ENCODE measurements at regions not wholly inside any gene's neighbourhood (a gene's known extent, or its start where the extent isn't known, plus 50 kb on each side); places are given as distances from the start of the nearest gene placed in this dataset.

DNA sequence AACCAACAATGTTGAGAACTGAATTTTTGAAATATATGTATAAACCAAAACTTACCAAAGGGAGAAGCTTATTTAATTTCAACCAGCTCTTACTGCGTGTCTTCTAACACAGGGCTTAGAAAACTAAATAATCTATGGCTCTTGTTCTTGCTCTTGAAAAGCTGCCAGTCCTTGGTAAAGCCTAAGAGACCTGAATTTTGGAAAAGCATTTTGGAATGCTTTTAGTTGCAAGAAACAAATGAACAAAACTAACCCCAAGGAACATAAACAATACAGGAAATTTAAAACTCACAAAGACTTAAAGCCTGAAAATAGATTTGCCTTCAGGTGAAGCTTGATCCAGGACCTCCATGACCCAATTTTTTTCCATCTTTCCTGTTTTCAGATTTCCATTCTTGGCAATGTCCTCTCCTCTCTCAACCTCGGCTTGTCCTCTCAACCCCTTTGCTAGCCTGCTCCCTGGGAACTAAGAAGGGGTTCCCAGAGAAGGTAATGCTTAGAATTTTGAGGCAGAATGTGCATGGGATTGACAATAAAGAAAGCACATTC, 169.8 kb upstream of the NCK2 start (continued):
- TF ChIP-seq EZH2 (IDR thresholded peaks at IDR 0.05; ENCODE audit: borderline replicate concordance, insufficient read depth, low read length, poor library complexity, severe bottlenecking) (no peak), POLR2AphosphoS5 (IDR thresholded peaks at IDR 0.05) (no peak), RAD21 (conservative IDR thresholded peaks at IDR 0.05) (no peak), SMC3 (conservative IDR thresholded peaks at IDR 0.05; ENCODE audit: poor library complexity) (no peak), TAF1 (IDR thresholded peaks at IDR 0.05; ENCODE audit: low read depth) (no peak)

- Histone ChIP-seq H3K36me3 (ENCODE audit: insufficient read depth, low read length) (no peaks in the 10 kb centered on the region), H3K27ac (ENCODE audit: low read length) (no peak overlapping the region), H3K9me3 (ENCODE audit: low read length) (no peaks in the 10 kb centered on the region), H3K4me3 (ENCODE audit: low read length) (no peak overlapping the region), H3K9ac (ENCODE audit: low read length) (no peak overlapping the region), H3K9me2 (ENCODE audit: insufficient read depth, low read length) (no peaks in the 10 kb centered on the region), H3K4me2 (ENCODE audit: low read length) (no peak overlapping the region), H3K79me2 (replicated peaks; ENCODE audit: insufficient read depth, low read length) (no peaks in the 10 kb centered on the region), H4K20me1 (ENCODE audit: insufficient read depth) (no peaks in the 10 kb centered on the region), H3F3A (ENCODE audit: insufficient read depth, low read length, poor library complexity, severe bottlenecking) (no peaks in the 10 kb centered on the region), H2AFZ (ENCODE audit: low read depth, low read length) (no peak overlapping the region), H3K27me3 (ENCODE audit: insufficient read depth, low read depth, low read length) (no peaks in the 10 kb centered on the region)
- TF ChIP-seq MXI1 (conservative IDR thresholded peaks at IDR 0.05; ENCODE audit: poor library complexity, severe bottlenecking) (no peak), TAF1 (IDR thresholded peaks at IDR 0.05; ENCODE audit: low read depth) (no peak), CTCF (IDR thresholded peaks at IDR 0.05; ENCODE audit: poor library complexity, severe bottlenecking) (no peak)
Observed at GRCh38 chr2:105573910-105574655, 170.6 kb upstream of the NCK2 start.

DNA sequence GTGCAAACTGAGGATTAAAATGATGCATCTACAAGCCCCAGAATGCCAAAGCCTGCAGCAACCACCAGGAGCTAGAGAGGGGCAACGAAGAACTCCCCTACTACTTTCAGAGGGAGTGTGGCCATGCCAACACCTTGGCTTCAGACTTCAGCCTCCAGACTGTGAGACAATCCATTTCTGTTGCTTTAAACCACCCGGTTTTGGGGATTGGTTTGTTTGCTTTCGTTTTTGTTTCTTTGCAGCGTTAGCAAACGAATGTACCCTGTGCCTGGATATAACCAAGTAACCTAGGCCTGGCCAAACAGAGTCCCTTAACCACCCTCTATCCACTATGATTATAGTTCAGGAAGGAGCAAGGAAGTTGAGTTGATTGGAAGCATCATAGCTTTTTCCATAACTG, 171.2 kb upstream of the NCK2 start:
- H4K20me1 ChIP-seq (ENCODE audit: insufficient read depth) = no peaks in the 10 kb centered on the region
- H3K9me3 ChIP-seq (ENCODE audit: low read length) = no peaks in the 10 kb centered on the region
- no peak overlapping the region for H3K9ac ChIP-seq (ENCODE audit: low read length)
- H3K27me3 ChIP-seq (ENCODE audit: insufficient read depth, low read depth, low read length) = no peaks in the 10 kb centered on the region
- no peaks in the 10 kb centered on the region for H3K9me2 ChIP-seq (ENCODE audit: insufficient read depth, low read length)
- no peaks in the 10 kb centered on the region for H3K79me2 ChIP-seq (replicated peaks; ENCODE audit: insufficient read depth, low read length)
- no peaks in the 10 kb centered on the region for H3F3A ChIP-seq (ENCODE audit: insufficient read depth, low read length, poor library complexity, severe bottlenecking)
- H3K27ac ChIP-seq (ENCODE audit: low read length) = no peak overlapping the region
- no peak overlapping the region for H3K4me3 ChIP-seq (ENCODE audit: low read length)
- H2AFZ ChIP-seq (ENCODE audit: low read depth, low read length) = no peak overlapping the region
- H3K4me2 ChIP-seq (ENCODE audit: low read length) = no peak overlapping the region
- no peak for TF ChIP-seq REST (IDR thresholded peaks at IDR 0.05; ENCODE audit: borderline replicate concordance)
- no peak for TF ChIP-seq SMC3 (conservative IDR thresholded peaks at IDR 0.05; ENCODE audit: poor library complexity)
- TF ChIP-seq CTCF (IDR thresholded peaks at IDR 0.05; ENCODE audit: poor library complexity, severe bottlenecking) = no peak
- TF ChIP-seq TAF1 (IDR thresholded peaks at IDR 0.05; ENCODE audit: low read depth) = no peak
- no peak for TF ChIP-seq POLR2AphosphoS5 (IDR thresholded peaks at IDR 0.05)
- TF ChIP-seq EP300 (conservative IDR thresholded peaks at IDR 0.05; ENCODE audit: poor library complexity, severe bottlenecking) = no peak
- TF ChIP-seq EZH2 (IDR thresholded peaks at IDR 0.05; ENCODE audit: borderline replicate concordance, insufficient read depth, low read length, poor library complexity, severe bottlenecking) = no peak
- TF ChIP-seq MXI1 (conservative IDR thresholded peaks at IDR 0.05; ENCODE audit: poor library complexity, severe bottlenecking) = no peak
- TF ChIP-seq RAD21 (conservative IDR thresholded peaks at IDR 0.05) = no peak
- no peaks in the 10 kb centered on the region for H3K36me3 ChIP-seq (ENCODE audit: insufficient read depth, low read length)
